Liver (tissue), 7 donors: ENCODE measurements at regions not wholly inside any gene's neighbourhood (a gene's known extent, or its start where the extent isn't known, plus 50 kb on each side); places are given as distances from the start of the nearest gene placed in this dataset.

Experiments
- DNase-seq: peaks from one replicate; pipeline ENCODE4 v3.0.0-alpha.2; 2017; ENCODE audit warnings: low spot score
- H3K27ac ChIP-seq, 2 donors: one replicate each; pipeline ENCODE4 v1.7.0; 2013; ENCODE audit warnings: inconsistent platforms in 2 of 2, low read length in 2 of 2, control low read depth in 1 of 2, low read depth in 1 of 2, mild to moderate bottlenecking in 1 of 2
- H3K27me3 ChIP-seq, 4 donors: one replicate each; pipeline versions ENCODE4 v1.6.1 to v1.7.0; 2013; ENCODE audit warnings: low read length in 3 of 4, inconsistent platforms in 1 of 4, mild to moderate bottlenecking in 1 of 4, moderate library complexity in 1 of 4; ENCODE audit not compliant: control insufficient read depth in 4 of 4, insufficient read depth in 4 of 4
- H3K36me3 ChIP-seq, 4 donors: one replicate each; pipeline versions ENCODE4 v1.6.1 to v1.7.0; 2013; ENCODE audit warnings: low read length in 3 of 4, mild to moderate bottlenecking in 3 of 4, low read depth in 1 of 4, moderate library complexity in 1 of 4; ENCODE audit not compliant: control insufficient read depth in 4 of 4, insufficient read depth in 3 of 4
- H3K4me1 ChIP-seq, 4 donors: one replicate each; pipeline versions ENCODE4 v1.6.1 to v1.7.0; 2013; ENCODE audit warnings: low read length in 3 of 4, mild to moderate bottlenecking in 3 of 4, moderate library complexity in 1 of 4; ENCODE audit not compliant: control insufficient read depth in 4 of 4, insufficient read depth in 4 of 4
- H3K4me3 ChIP-seq, 3 donors: one replicate each; pipeline versions ENCODE4 v1.6.1 to v1.7.0; 2013; ENCODE audit warnings: low read length in 3 of 3, control low read depth in 1 of 3, low read depth in 1 of 3, mild to moderate bottlenecking in 1 of 3
- H3K9ac ChIP-seq, 2 donors: one replicate each; pipeline ENCODE4 v1.7.0; 2013; ENCODE audit warnings: low read length in 2 of 2, mild to moderate bottlenecking in 2 of 2, moderate library complexity in 2 of 2, control low read depth in 1 of 2, low read depth in 1 of 2
- H3K9me3 ChIP-seq, 4 donors: one replicate each; pipeline versions ENCODE4 v1.6.1 to v1.7.0; 2013; ENCODE audit warnings: low read length in 3 of 4; ENCODE audit not compliant: control insufficient read depth in 4 of 4
- EGR1 ChIP-seq, 2 donors: IDR thresholded peaks; 2 replicates each; pipeline ENCODE4 v1.6.1; 2016 to 2018; ENCODE audit warnings: antibody characterized with exemption in 2 of 2, low read depth in 2 of 2
- FOXA1 ChIP-seq: IDR thresholded peaks from 2 replicates; pipeline ENCODE4 v1.6.1; 2016; ENCODE audit warnings: antibody characterized with exemption
- FOXA2 ChIP-seq: IDR thresholded peaks from 2 replicates; pipeline ENCODE4 v1.6.1; 2016; ENCODE audit warnings: antibody characterized with exemption
- HNF4A ChIP-seq, 2 donors: conservative IDR thresholded peaks; 2 replicates each; pipeline ENCODE4 v1.6.1; 2016; ENCODE audit warnings: antibody characterized with exemption in 2 of 2, mild to moderate bottlenecking in 2 of 2
- HNF4G ChIP-seq: IDR thresholded peaks from 2 replicates; pipeline ENCODE4 v1.6.1; 2016; ENCODE audit warnings: antibody characterized with exemption
- NR2F2 ChIP-seq: IDR thresholded peaks from 2 replicates; pipeline ENCODE4 v1.6.1; 2016; ENCODE audit warnings: antibody characterized with exemption
- RAD21 ChIP-seq, 2 donors: IDR thresholded peaks; 2 replicates each; pipeline ENCODE4 v1.6.1; 2016; ENCODE audit warnings: antibody characterized with exemption in 2 of 2, mild to moderate bottlenecking in 2 of 2
- RXRA ChIP-seq, 2 donors: IDR thresholded peaks; 2 replicates each; pipeline ENCODE4 v1.6.1; 2017 to 2018; ENCODE audit warnings: antibody characterized with exemption in 2 of 2, mild to moderate bottlenecking in 1 of 2
- SP1 ChIP-seq: IDR thresholded peaks from 2 replicates; pipeline ENCODE4 v1.6.1; 2018; ENCODE audit warnings: antibody characterized with exemption, mild to moderate bottlenecking
- TAF1 ChIP-seq: conservative IDR thresholded peaks from 2 replicates; pipeline ENCODE4 v1.6.1; 2016; ENCODE audit warnings: antibody characterized with exemption, mild to moderate bottlenecking
- ZBTB33 ChIP-seq: IDR thresholded peaks from 2 replicates; pipeline ENCODE4 v1.6.1; 2016; ENCODE audit warnings: antibody characterized with exemption
- WGBS: extraction: QIAGEN DNeasy Blood & Tissue Kit; methylation state at CpG from one replicate; pipeline ENCODE4 v1.1.7; 2013; 5-methylcytosine and 5-hydroxymethylcytosine counted together
- TF ChIP-seq, protein P1 (sequence below): IDR thresholded peaks from 2 replicates; pipeline ENCODE4 v1.6.1; 2016; ENCODE audit warnings: antibody characterized with exemption
- TF ChIP-seq, protein P2 (sequence below): IDR thresholded peaks from 2 replicates; pipeline ENCODE4 v1.6.1; 2016; ENCODE audit warnings: antibody characterized with exemption, mild to moderate bottlenecking
- TF ChIP-seq, protein P3 (sequence below): IDR thresholded peaks from 2 replicates; pipeline ENCODE4 v1.6.1; 2016; ENCODE audit warnings: antibody characterized with exemption
- donor health status: healthy.
- donor health status: healthy.
- donor health status: healthy.
- donor health status: healthy.

- no peak for TF ChIP-seq ZBTB33
- no peak for TF ChIP-seq TAF1
- no peak for TF ChIP-seq RAD21 (IDR thresholded peaks at IDR 0.05)
- no peak for TF ChIP-seq RXRA (IDR thresholded peaks at IDR 0.05)
- TF ChIP-seq FOXA2, result no peak
- no peak for TF ChIP-seq HNF4G
Measured at GRCh38 chr5:2130361-2130760, 247.6 kb upstream of the IRX4 start (continued).

- no peak overlapping the region for H3K27ac ChIP-seq
- DNase-seq, result no peak
- H3K9me3 ChIP-seq, result peaks cover 0 to 3% (median 0%) of the 10 kb centered on the region in 4 donors
- no peaks in the 10 kb centered on the region for H3K4me1 ChIP-seq
- no peak overlapping the region for H3K9ac ChIP-seq
- 63% methylated on average over 21 of the region's 21 CpGs for WGBS
- no peak overlapping the region for H3K4me3 ChIP-seq
- no peaks in the 10 kb centered on the region for H3K36me3 ChIP-seq
- TF ChIP-seq FOXA1, result no peak
- TF ChIP-seq SP1, result no peak
- H3K27me3 ChIP-seq, result peaks cover 0 to 3% (median 0%) of the 10 kb centered on the region in 4 donors
Measured at GRCh38 chr5:2129568-2130272, 247.0 kb upstream of the IRX4 start.

GRCh38 chr5:2128686-2129355 lies 246.1 kb upstream of the IRX4 start:
- 69% methylated on average over 21 of the region's 21 CpGs for WGBS
- no peak for TF ChIP-seq NR2F2
- TF ChIP-seq SP1, result no peak
- TF ChIP-seq FOXA2, result no peak
- no peak for TF ChIP-seq RXRA (IDR thresholded peaks at IDR 0.05)
- TF ChIP-seq, protein P1, sequence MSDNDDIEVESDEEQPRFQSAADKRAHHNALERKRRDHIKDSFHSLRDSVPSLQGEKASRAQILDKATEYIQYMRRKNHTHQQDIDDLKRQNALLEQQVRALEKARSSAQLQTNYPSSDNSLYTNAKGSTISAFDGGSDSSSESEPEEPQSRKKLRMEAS, result no peak
- no peak for TF ChIP-seq HNF4A (conservative IDR thresholded peaks at IDR 0.05)
- TF ChIP-seq, protein P2, sequence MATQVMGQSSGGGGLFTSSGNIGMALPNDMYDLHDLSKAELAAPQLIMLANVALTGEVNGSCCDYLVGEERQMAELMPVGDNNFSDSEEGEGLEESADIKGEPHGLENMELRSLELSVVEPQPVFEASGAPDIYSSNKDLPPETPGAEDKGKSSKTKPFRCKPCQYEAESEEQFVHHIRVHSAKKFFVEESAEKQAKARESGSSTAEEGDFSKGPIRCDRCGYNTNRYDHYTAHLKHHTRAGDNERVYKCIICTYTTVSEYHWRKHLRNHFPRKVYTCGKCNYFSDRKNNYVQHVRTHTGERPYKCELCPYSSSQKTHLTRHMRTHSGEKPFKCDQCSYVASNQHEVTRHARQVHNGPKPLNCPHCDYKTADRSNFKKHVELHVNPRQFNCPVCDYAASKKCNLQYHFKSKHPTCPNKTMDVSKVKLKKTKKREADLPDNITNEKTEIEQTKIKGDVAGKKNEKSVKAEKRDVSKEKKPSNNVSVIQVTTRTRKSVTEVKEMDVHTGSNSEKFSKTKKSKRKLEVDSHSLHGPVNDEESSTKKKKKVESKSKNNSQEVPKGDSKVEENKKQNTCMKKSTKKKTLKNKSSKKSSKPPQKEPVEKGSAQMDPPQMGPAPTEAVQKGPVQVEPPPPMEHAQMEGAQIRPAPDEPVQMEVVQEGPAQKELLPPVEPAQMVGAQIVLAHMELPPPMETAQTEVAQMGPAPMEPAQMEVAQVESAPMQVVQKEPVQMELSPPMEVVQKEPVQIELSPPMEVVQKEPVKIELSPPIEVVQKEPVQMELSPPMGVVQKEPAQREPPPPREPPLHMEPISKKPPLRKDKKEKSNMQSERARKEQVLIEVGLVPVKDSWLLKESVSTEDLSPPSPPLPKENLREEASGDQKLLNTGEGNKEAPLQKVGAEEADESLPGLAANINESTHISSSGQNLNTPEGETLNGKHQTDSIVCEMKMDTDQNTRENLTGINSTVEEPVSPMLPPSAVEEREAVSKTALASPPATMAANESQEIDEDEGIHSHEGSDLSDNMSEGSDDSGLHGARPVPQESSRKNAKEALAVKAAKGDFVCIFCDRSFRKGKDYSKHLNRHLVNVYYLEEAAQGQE, result no peak
- TF ChIP-seq FOXA1, result no peak
- no peak for TF ChIP-seq EGR1 (IDR thresholded peaks at IDR 0.05; ENCODE audit: low read depth in 2 of 2)
- TF ChIP-seq, protein P3, sequence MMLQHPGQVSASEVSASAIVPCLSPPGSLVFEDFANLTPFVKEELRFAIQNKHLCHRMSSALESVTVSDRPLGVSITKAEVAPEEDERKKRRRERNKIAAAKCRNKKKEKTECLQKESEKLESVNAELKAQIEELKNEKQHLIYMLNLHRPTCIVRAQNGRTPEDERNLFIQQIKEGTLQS, result no peak

More at GRCh38 chr5:2128686-2129355, 246.1 kb upstream of the IRX4 start:
- no peak overlapping the region for H3K27ac ChIP-seq
- no peak for DNase-seq
- H3K27me3 ChIP-seq, result peaks cover 0 to 3% (median 0%) of the 10 kb centered on the region in 4 donors
- H3K4me1 ChIP-seq, result no peaks in the 10 kb centered on the region
- peaks cover 0 to 3% (median 0%) of the 10 kb centered on the region in 4 donors for H3K9me3 ChIP-seq
- H3K9ac ChIP-seq, result no peak overlapping the region
- no peaks in the 10 kb centered on the region for H3K36me3 ChIP-seq
- no peak overlapping the region for H3K4me3 ChIP-seq
